AG08395 (cell line): ENCODE measurements at regions not wholly inside any gene's neighbourhood (a gene's known extent, or its start where the extent isn't known, plus 50 kb on each side); places are given as distances from the start of the nearest gene placed in this dataset.
A peak's percentile ranks its signal among the peaks of the same experiment; 100 is the strongest.

Source experiments
- DNase-seq: peaks from one replicate; pipeline ENCODE4 v3.0.0; 2012; ENCODE audit warnings: mixed read lengths, low spot score

GRCh38 chr6:44062771-44063560 lies 64.3 kb downstream of the MRPL14 start:
- DNase-seq = no peak

GRCh38 chr6:44062105-44062770 lies 65.0 kb downstream of the MRPL14 start:
- no peak for DNase-seq

DNA sequence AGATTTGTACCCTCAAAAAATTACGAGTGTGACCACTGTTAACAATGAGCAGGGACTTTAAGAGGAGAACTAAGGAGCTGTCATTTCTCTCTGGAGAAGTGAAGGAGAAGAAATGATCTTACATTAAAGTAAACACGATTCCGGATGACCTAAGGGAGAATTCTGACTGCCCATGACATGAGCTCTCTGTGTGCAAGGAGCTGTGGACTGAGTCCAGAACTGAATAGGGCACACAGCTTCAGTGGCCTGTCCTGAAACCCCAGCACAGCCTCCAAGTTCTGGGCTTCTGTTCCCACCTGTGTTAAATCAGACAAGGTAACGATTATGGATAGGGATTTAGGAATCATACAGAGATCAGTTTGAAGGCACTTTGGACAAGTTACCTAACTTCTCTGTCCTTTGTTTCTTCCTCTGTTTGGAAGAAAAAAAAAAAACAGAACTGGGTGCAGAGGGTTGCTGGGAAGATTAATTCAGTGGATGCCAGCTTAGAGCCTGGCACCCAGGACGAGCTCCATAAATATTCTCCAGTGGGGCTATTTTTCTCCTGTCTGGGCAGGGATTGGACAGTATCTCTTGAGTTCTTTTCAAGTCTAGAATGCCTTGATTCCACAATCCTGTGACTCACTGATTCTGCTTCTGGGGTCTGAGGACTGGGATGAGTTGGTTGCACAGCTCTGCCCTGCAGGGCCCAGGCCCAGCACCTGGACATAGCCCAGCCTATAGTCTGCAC lies 65.7 kb downstream of the MRPL14 start:
- no peak for DNase-seq

DNA sequence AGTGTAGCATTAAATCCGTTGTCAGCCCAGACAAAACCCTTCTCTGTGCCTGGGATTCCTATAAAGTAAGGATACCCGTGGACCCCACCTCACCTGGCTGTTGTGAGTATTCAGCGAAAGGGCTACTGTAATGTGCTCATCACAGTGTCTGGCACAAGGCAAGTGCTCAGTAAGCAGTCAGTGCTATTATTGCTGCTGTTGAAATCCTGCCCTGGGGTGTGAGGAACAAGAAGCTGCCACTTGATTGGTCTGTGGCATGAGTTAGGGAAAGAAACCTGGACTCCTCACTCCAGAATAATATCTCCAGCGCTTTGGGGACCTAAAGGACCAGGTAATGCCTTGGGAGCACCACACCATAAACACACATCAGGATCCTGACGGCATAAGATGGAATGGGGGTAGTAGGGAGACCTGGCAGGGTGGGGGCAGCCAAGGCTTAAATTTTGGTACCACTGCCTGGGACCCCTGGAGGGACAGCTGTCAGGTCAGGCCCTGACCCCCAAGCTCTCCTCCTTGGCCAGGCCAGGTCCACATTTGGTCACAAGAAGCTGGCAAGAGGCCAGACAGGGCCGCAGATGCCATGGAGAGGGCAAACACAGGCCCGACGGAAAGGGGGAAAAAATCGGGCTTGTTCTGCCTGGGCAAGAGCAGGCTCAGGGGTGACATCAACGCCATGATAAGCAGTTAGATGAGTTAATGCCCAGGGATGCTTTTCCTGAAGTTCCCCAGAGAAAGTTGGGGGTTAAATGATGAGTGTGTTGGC lies 66.5 kb downstream of the MRPL14 start:
- no peak for DNase-seq

DNA sequence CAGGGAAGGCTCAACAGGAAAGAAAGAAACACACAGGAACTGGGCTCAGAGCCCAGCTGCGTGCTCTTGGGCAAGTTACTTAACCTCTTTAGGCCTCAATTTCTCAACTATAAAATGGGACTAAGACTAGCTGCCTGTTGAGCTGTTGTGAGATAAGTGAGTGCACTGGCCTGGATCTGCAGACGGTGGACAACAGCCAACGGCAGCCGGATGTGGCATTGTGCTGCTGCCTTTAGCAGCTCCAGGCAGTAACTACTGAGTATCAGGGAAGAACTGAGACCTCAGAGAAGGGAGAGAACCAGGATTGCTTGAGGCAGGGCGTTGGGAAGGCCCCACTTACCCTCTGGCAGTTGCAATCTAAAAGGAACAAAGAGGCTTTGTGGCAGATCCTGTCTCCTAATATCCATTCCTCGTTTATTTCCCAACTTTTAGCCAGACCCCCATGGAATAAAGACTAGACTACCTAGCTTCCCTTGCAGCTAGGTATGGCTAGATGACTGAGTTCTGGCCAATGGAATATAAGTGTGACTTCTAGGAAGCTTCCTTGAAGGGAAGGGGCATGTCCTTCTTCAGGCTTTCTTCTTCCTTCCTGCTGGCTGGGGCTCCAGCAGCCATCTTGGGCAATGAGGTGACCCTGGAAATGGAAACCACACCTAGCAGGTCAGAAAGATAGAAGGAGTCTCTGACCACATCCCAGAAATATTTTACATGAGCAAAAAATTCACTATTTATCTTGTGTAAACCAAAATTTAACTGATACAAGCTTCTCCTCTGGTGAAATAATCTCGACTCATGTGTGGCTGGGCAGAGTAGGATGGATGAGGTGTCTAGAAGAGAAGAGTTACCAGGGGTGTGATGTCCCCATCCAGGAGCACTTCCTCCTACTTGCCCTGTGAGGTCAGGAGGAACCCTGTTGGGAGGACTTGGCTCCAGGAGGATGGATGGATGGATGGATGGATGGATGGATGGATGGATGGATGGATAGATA lies 67.6 kb downstream of the MRPL14 start:
- DNase-seq = no peak

DNA sequence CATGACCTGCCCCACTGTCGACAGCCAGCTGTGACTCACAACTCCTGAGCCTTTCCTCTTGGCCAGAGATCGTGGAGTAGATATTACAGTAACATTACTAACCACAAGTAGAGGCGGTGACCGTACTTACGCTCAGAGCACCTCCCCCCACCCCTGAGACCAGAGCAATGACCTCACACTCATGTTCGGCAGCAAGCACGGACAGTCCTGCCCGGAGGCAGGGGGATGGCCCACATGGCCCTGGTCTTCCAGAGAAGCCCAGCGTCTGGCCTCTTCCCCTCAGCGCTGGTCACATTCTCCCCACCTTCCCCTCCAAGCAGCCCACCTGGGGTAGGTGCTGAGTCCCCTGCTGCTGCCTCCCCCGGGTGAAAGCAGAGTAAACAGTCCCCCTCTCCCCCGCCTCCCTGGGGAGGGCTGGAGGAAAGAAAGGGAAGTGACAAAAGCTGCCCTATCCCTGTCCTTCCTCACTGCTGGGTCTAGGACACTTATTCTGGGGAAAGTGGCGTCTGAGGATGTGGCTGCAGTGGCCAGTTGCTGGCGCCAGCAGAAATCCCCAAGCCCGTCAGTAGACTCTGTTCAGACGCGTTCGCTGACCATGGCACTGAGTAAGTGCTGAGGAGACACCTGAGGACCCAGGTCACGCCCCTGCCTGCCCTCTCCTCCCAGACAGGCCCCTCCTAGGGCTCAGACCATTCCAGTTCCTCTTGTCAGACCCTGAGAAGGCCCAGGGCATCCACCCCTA lies 68.5 kb downstream of the MRPL14 start:
- DNase-seq = peak; percentile 95

GRCh38 chr6:44057931-44058616 lies 69.2 kb downstream of the MRPL14 start:
- no peak for DNase-seq

DNA sequence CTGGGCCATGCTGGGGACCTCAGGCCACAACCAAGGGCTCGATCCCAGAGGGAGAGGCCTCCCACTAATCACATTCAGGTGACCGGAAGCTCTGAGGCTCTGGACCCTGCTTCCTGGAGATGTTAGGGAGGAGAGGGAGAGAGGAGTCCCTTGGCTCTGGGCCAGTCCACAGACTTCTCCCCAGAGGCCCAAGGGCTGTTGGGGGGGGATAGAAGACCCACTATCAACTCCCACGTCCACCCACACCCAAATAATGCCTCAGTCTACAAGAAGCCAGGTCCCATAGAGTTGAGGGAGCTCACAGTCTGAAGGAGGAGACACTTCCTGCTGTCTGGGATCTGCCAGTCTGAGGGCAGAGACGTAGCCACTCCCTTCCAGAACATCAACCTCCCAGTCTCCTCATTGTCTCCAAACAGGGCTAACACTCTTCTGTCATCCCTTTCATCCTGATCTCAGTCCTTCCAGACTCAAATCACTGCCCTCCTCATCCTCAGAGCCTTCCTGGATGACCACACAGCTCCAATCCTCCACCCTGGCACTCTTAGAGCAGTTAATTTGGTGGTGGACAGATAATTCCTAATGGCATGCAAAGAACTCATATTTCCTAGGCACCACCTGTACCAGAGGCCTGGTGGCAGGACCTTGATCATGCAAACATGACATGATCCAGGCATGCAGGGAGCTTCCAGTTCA lies 69.9 kb downstream of the MRPL14 start:
- DNase-seq = no peak

GRCh38 chr6:44056392-44057237 lies 70.6 kb downstream of the MRPL14 start:
- DNase-seq = no peak

GRCh38 chr6:44054721-44055559 lies 72.3 kb downstream of the MRPL14 start:
- peak; percentile 67 for DNase-seq

DNA sequence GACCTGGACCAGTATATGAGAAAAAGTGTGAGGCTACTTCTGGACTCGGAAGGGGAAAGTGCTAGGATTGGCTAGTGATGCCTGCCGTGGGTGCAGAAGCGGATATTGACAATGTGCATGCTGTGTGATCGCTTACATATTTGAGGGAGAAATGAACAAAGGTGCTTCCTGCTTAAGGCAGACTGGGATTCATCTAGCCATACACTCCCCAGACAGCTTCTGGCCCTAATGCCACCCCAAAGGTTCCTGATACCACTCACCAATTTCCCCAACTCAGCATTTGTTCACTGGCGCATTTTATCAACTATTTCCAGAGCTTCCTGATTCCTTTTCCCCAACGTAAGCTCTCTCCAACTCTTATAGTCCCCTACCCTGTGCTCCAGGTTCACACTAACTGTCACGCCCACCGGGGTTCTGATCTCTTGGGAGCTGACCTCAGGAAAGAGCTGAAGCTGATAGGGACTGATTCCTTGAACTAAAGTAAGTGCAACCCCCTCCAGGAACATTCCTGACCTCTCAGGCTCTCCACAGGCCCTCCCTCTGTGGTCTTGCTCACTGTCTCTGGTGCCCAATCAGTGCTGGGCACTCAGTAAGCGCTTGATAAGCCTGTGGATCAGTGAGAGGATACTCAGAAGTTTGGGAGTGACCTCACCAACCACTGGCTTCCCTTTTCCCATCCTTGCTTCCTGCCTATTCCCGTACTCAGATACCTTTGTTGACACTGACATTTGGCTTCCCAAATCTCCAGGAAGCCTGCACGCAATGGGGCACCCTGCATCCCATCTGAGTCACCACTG lies 73.3 kb downstream of the MRPL14 start:
- DNase-seq = peak; percentile 69

DNA sequence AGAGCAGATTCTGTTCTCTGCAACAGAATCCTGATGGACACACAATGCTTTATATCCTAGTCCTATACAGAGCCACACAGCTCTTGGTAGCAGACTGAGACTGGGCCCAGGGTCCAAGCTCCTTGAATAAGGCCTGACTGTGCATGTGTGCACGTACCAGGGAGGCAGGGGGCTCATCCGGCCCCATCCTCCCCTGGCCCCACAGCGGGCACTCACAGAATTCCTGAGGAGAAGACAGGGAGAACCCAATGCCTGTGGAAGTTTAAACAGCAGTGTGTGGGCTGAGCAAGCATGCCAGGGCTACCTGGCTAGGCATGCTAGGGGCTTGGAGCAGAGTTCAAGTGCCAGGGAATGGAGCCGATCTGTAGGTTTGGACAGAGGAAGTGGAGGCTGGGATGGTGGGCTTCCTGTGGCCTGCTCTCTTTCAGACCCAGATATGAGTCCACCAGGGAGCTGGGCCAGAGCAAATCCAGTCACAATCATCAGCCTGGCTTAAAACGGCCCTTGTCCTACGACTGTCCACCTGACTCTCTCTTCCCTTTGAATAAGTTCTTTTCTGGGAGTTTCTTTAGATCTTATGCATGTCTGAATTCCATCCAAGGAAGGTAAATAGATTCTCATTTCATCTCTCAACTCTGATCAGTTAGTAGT lies 74.0 kb downstream of the MRPL14 start:
- no peak for DNase-seq

- DNase-seq = peak; percentile 74
Measured at GRCh38 chr6:44052419-44053023, 74.7 kb downstream of the MRPL14 start.

DNA sequence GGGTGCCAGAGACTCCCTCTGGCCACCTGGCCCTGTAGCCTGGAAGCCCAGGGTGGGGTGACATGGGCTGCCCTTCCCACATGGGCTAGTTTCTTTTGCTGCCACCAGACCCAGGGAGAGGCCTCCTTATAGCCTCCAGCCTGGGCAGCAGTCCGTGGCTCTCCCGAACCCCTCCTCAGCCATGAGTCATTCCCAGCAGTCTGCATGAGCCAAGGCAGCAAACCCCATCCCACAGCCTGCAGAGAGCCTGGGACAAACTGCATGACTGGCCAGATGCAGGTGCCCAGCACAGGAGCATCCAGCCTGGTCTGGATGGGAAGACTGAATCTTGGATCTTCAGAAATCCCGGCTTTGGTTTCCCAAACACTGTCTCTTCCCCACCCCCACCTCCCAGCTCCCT lies 75.7 kb downstream of the MRPL14 start:
- peak; percentile 67 for DNase-seq

GRCh38 chr6:44050872-44051505 lies 76.3 kb downstream of the MRPL14 start:
- no peak for DNase-seq
